A673 (cell line): ENCODE measurements at regions not wholly inside any gene's neighbourhood (a gene's known extent, or its start where the extent isn't known, plus 50 kb on each side); places are given as distances from the start of the nearest gene placed in this dataset.

Source experiments
- BruUV-seq: library from RNA; stranded (reverse); fragments of 400-500 nt; replicated peaks from 2 replicates; lab custom pipeline; 2021; lab: Mats Ljungman, UMichigan
- CTCF ChIA-PET: fragments of 300-600 bp; sonication (Branson Sonifier 250); formaldehyde crosslinking; loops from one replicate; lab custom pipeline; 2022; ENCODE audit warnings: antibody characterized with exemption; lab: Charles Lee
- POLR2A ChIA-PET: fragments of 300-600 bp; sonication (Branson Sonifier 250); formaldehyde crosslinking; loops from one replicate; lab custom pipeline; 2022; ENCODE audit warnings: antibody characterized with exemption; ENCODE audit not compliant: low non-redundant PET; lab: Charles Lee
- DNase-seq: peaks from one replicate; pipeline ENCODE4 v3.0.0-alpha.2; 2015; ENCODE audit warnings: low spot score
- H3K27ac ChIP-seq: fragments of 200-600 bp; sonication (generic); 2 replicates; pipeline ENCODE4 v1.5.1; 2016; ENCODE audit warnings: mixed run types, low read depth, mild to moderate bottlenecking, mixed read lengths, antibody characterized with exemption, low read length; ENCODE audit not compliant: poor library complexity, severe bottlenecking
- H3K27me3 ChIP-seq: fragments of 200-600 bp; sonication (generic); replicated peaks from 2 replicates; pipeline ENCODE4 v1.6.1; 2017; ENCODE audit warnings: mixed run types, low read depth, mild to moderate bottlenecking, mixed read lengths, antibody characterized with exemption, low read length; ENCODE audit not compliant: insufficient read depth, poor library complexity
- H3K36me3 ChIP-seq: fragments of 200-600 bp; sonication (generic); 2 replicates; pipeline ENCODE4 v1.6.1; 2016; ENCODE audit warnings: mixed run types, mild to moderate bottlenecking, mixed read lengths, antibody characterized with exemption, low read length; ENCODE audit not compliant: insufficient read depth, poor library complexity, severe bottlenecking
- H3K4me1 ChIP-seq: fragments of 200-600 bp; sonication (generic); 2 replicates; pipeline ENCODE4 v1.6.1; 2017; ENCODE audit warnings: mixed run types, mild to moderate bottlenecking, mixed read lengths, antibody characterized with exemption, low read length; ENCODE audit not compliant: insufficient read depth, poor library complexity, severe bottlenecking
- H3K4me3 ChIP-seq: fragments of 200-600 bp; sonication (generic); 2 replicates; pipeline ENCODE4 v1.5.1; 2016; ENCODE audit warnings: low read depth, mixed run types, mild to moderate bottlenecking, mixed read lengths, low read length; ENCODE audit not compliant: poor library complexity, severe bottlenecking
- H3K9me3 ChIP-seq: fragments of 200-600 bp; sonication (generic); 2 replicates; pipeline ENCODE4 v1.6.1; 2016; ENCODE audit warnings: mixed run types, low read depth, mild to moderate bottlenecking, mixed read lengths, antibody characterized with exemption, low read length; ENCODE audit not compliant: poor library complexity, severe bottlenecking
- CTCF ChIP-seq: fragments of 300-800, 200-600 bp; sonication (generic); conservative IDR thresholded peaks from 2 replicates; pipeline ENCODE4 v1.5.1; 2017; ENCODE audit warnings: low read depth, mild to moderate bottlenecking, antibody characterized with exemption, low read length, moderate library complexity, mixed read lengths
- EZH2 ChIP-seq: fragments of 200-600 bp; sonication (generic); IDR thresholded peaks from 2 replicates; pipeline ENCODE4 v1.6.1; 2017; ENCODE audit warnings: borderline replicate concordance, low read depth, mild to moderate bottlenecking, mixed read lengths, antibody characterized with exemption, low read length; ENCODE audit not compliant: poor library complexity, severe bottlenecking
- intact Hi-C: fragments of 100-400 bp; cut with micrococcal nuclease; formaldehyde crosslinking; loops from one replicate; pipeline ENCODE4 v1.10.0; 2022; ENCODE audit not compliant: unreplicated experiment

- DNase-seq = no peak
- no peaks in the 10 kb centered on the region for H3K27me3 ChIP-seq
- intact Hi-C loops = no loop called here
- no peak for TF ChIP-seq EZH2
- no TSS peak for BruUV-seq
- H3K4me3 ChIP-seq = no peak overlapping the region
- no peaks in the 10 kb centered on the region for H3K4me1 ChIP-seq
- ChIA-PET POLR2A (no interaction called here), CTCF (no interaction called here)
- no peak overlapping the region for H3K27ac ChIP-seq
- no peaks in the 10 kb centered on the region for H3K36me3 ChIP-seq
- H3K9me3 ChIP-seq = peaks cover 8% of the 10 kb centered on the region
Measured at GRCh38 chr5:29402270-29402669, 1791.2 kb upstream of the CDH6 start.

- TF ChIP-seq CTCF (no peak), EZH2 (no peak)
- H3K4me1 ChIP-seq = no peaks in the 10 kb centered on the region
- intact Hi-C loops = no loop called here
- no peaks in the 10 kb centered on the region for H3K36me3 ChIP-seq
- CTCF ChIA-PET = no interaction called here
- no TSS peak for BruUV-seq
- DNase-seq = no peak
- no peak overlapping the region for H3K4me3 ChIP-seq
- no peaks in the 10 kb centered on the region for H3K27me3 ChIP-seq
- POLR2A ChIA-PET = no interaction called here
- H3K27ac ChIP-seq = no peak overlapping the region
- H3K9me3 ChIP-seq = no peaks in the 10 kb centered on the region
Measured at GRCh38 chr5:29389993-29390392, 1803.5 kb upstream of the CDH6 start.

GRCh38 chr5:29387384-29387783 is 1806.1 kb upstream of the CDH6 start:
- Histone ChIP-seq H3K4me1 (no peaks in the 10 kb centered on the region), H3K9me3 (no peaks in the 10 kb centered on the region), H3K4me3 (no peak overlapping the region), H3K36me3 (no peaks in the 10 kb centered on the region), H3K27ac (no peak overlapping the region), H3K27me3 (no peaks in the 10 kb centered on the region)
- POLR2A ChIA-PET = no interaction called here
- no peak for DNase-seq
- intact Hi-C loops = no loop called here
- CTCF ChIA-PET = no interaction called here
- no TSS peak for BruUV-seq
- TF ChIP-seq EZH2 = no peak
- TF ChIP-seq CTCF = no peak

- POLR2A ChIA-PET = no interaction called here
- TF ChIP-seq EZH2 (no peak), CTCF (no peak)
- H3K36me3 ChIP-seq = no peaks in the 10 kb centered on the region
- BruUV-seq = no TSS peak
- H3K4me3 ChIP-seq = no peak overlapping the region
- intact Hi-C loops = no loop called here
- CTCF ChIA-PET = no interaction called here
- H3K27me3 ChIP-seq = no peaks in the 10 kb centered on the region
- no peaks in the 10 kb centered on the region for H3K4me1 ChIP-seq
- DNase-seq = no peak
- H3K9me3 ChIP-seq = no peaks in the 10 kb centered on the region
- no peak overlapping the region for H3K27ac ChIP-seq
Measured at GRCh38 chr5:29382780-29383179, 1810.7 kb upstream of the CDH6 start.
